K562 (cell line): ENCODE measurements at regions not wholly inside any gene's neighbourhood (a gene's known extent, or its start where the extent isn't known, plus 50 kb on each side); places are given as distances from the start of the nearest gene placed in this dataset.

Source experiments
- CBX3 ChIP-seq, 2 experiments: IDR thresholded peaks; 1 replicate in 1 of 2; 2 replicates in 1 of 2; pipeline ENCODE4 v1.6.1; 2012; ENCODE audit warnings: inconsistent platforms in 2 of 2, low read length in 2 of 2, borderline replicate concordance in 1 of 2, control low read depth in 1 of 2
- CBX5 ChIP-seq: IDR thresholded peaks from 2 replicates; pipeline ENCODE4 v1.6.1; 2014; ENCODE audit warnings: low read depth, borderline replicate concordance
- CREB1 ChIP-seq, 2 experiments: sonication (generic) in 1 of 2; formaldehyde crosslinking in 1 of 2; IDR thresholded peaks; 2 replicates each; pipeline versions ENCODE4 v1.6.1 to v1.8.0; 2012 to 2022; ENCODE audit warnings: inconsistent platforms in 1 of 2, mild to moderate bottlenecking in 1 of 2, missing genetic modification reagents in 1 of 2, moderate library complexity in 1 of 2
- FOSL1 ChIP-seq: fragments of 200-800 bp; sonication (Bioruptor generic); conservative IDR thresholded peaks from 2 replicates; pipeline ENCODE4 v1.6.1; 2016; ENCODE audit warnings: missing genetic modification characterization, missing compliant biosample characterization
- GABPB2 ChIP-seq: fragments of 250-450 bp; sonication (Bioruptor Pico); conservative IDR thresholded peaks from 2 replicates; pipeline ENCODE4 v1.5.1; 2021; ENCODE audit warnings: mild to moderate bottlenecking
- GTF2A2 ChIP-seq: IDR thresholded peaks from 2 replicates; pipeline ENCODE4 v1.6.1; 2016; ENCODE audit warnings: mild to moderate bottlenecking, missing genetic modification characterization, missing compliant biosample characterization
- HDAC6 ChIP-seq: IDR thresholded peaks from 2 replicates; pipeline ENCODE4 v1.6.1; 2012; ENCODE audit warnings: low read depth, mild to moderate bottlenecking, control low read depth, inconsistent platforms, low read length, moderate library complexity
- IRF2 ChIP-seq: sonication (generic); formaldehyde crosslinking; IDR thresholded peaks from 2 replicates; pipeline ENCODE4 v1.8.1; 2022; ENCODE audit warnings: mild to moderate bottlenecking, missing genetic modification reagents
- NFE2 ChIP-seq: IDR thresholded peaks from 2 replicates; pipeline ENCODE4 v1.6.1; 2014; ENCODE audit warnings: antibody characterized with exemption, low read depth
- NR2C2 ChIP-seq, 2 experiments: fragments of 200-800 bp in 1 of 2; sonication (Bioruptor generic) in 1 of 2; sonication (generic) in 1 of 2; formaldehyde crosslinking in 1 of 2; IDR thresholded peaks; 2 replicates each; pipeline versions ENCODE4 v1.6.1 to v1.8.0; 2016 to 2022; ENCODE audit warnings: mild to moderate bottlenecking in 1 of 2, missing compliant biosample characterization in 1 of 2, missing genetic modification characterization in 1 of 2, missing genetic modification reagents in 1 of 2
- NRF1 ChIP-seq, 2 experiments: fragments of 450-650 bp; IDR thresholded peaks in 1 of 2; conservative IDR thresholded peaks in 1 of 2; 2 replicates each; pipeline ENCODE4 v1.6.1; 2014; ENCODE audit warnings: mild to moderate bottlenecking in 2 of 2
- PTBP1 ChIP-seq: fragments of 200-400 bp; formaldehyde crosslinking; IDR thresholded peaks from 2 replicates; pipeline ENCODE4 v1.6.1; 2017; ENCODE audit warnings: low read depth, low read length
- PYGO2 ChIP-seq: fragments of 450-650 bp; IDR thresholded peaks from 2 replicates; pipeline ENCODE4 v1.6.1; 2016; ENCODE audit warnings: mild to moderate bottlenecking, missing genetic modification characterization, moderate library complexity, missing compliant biosample characterization
- RAD51 ChIP-seq: fragments of 450-650 bp; IDR thresholded peaks from 2 replicates; pipeline ENCODE4 v1.7.1; 2016; ENCODE audit warnings: low read depth, mild to moderate bottlenecking, borderline replicate concordance
- SRSF1 ChIP-seq: fragments of 200-400 bp; formaldehyde crosslinking; IDR thresholded peaks from 2 replicates; pipeline ENCODE4 v1.6.1; 2017; ENCODE audit warnings: mild to moderate bottlenecking, low read depth, low read length, moderate library complexity
- YY1 ChIP-seq, 3 experiments: IDR thresholded peaks; 2 replicates each; pipeline ENCODE4 v1.6.1; 2011; ENCODE audit warnings: low read length in 2 of 3, mild to moderate bottlenecking in 2 of 3, moderate library complexity in 2 of 3, borderline replicate concordance in 1 of 3, control low read depth in 1 of 3, low read depth in 1 of 3; ENCODE audit not compliant: insufficient read depth in 3 of 3, insufficient replicate concordance in 2 of 3, control insufficient read depth in 1 of 3, insufficient read length in 1 of 3; ENCODE audit errors: extremely low read depth in 1 of 3
- ZFP36 ChIP-seq: fragments of 150-350 bp; IDR thresholded peaks from 2 replicates; pipeline ENCODE4 v1.6.1; 2018; ENCODE audit warnings: low read length, low read depth; ENCODE audit not compliant: partially characterized antibody
- TF ChIP-seq, protein P1 (sequence below), 2 experiments: fragments of 450-650 bp; formaldehyde crosslinking in 1 of 2; IDR thresholded peaks; 2 replicates each; pipeline versions ENCODE4 v1.4.0 to v1.6.1; 2014 to 2020; ENCODE audit warnings: mild to moderate bottlenecking in 2 of 2, borderline replicate concordance in 1 of 2, low read depth in 1 of 2

DNA sequence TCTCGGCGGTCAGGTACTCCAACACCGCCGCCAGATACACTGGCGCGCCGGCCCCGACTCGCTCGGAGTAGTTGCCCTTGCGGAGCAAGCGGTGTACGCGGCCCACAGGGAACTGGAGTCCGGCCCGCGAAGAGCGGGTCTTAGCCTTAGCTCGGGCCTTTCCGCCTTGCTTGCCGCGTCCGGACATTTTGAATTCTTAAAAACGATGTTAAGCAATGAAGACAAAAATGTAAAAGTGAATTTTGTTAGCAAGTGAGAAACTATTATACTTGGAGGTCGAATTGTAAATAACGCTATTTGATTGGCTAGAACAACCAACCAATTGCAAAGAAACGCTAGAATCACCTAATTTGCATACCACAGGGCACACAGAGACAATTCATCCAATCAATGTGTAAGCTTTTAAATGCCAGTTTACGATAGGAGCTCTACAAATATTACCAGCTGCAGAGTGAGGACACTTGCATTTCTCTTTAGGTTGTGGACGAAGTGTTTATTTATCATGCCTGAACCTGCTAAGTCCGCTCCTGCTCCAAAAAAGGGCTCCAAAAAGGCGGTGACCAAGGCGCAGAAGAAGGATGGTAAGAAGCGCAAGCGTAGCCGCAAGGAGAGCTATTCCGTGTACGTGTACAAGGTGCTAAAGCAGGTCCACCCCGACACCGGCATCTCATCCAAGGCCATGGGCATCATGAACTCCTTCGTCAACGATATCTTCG lies 112.0 kb downstream of the HFE start (continued):
- TF ChIP-seq GABPB2 (no peak), HDAC6 (0 out of 2 replicates have a peak, but pooled peaks have one; percentile 79), CREB1 (IDR thresholded peaks at IDR 0.05) (peak; percentile 40), CREB1 (CRISPR knock-in tag; IDR thresholded peaks at IDR 0.05) (no peak; the same call in 1 of the 2 replicates), RAD51 (no peak), CBX3 (IDR thresholded peaks at IDR 0.05; ENCODE audit: borderline replicate concordance in 1 of 2, low read length in 2 of 2) (no peak), CBX5 (no peak), PTBP1 (peak; percentile 89), IRF2 (CRISPR knock-in tag) (no peak), FOSL1 (0 out of 2 replicates have a peak, but pooled peaks have one; percentile 27), SRSF1 (peak; percentile 96), ZFP36 (peak; percentile 60), PYGO2 (tag) (peak; percentile 34; the same call in 1 of the 2 replicates), NR2C2 (CRISPR knock-in tag; IDR thresholded peaks at IDR 0.05) (no peak; the same call in none of the 2 replicates), NR2C2 (tag; IDR thresholded peaks at IDR 0.05) (peak; percentile 55; the same call in 1 of the 2 replicates), NRF1 (conservative IDR thresholded peaks at IDR 0.05 in 1 of 2, IDR thresholded peaks at IDR 0.05 in 1 of 2) (peak; percentile 78 to 84), YY1 (IDR thresholded peaks at IDR 0.05; ENCODE audit: borderline replicate concordance in 1 of 3, control insufficient read depth in 1 of 3, extremely low read depth in 1 of 3, insufficient read depth in 3 of 3, insufficient read length in 1 of 3, insufficient replicate concordance in 2 of 3, low read depth in 1 of 3, low read length in 2 of 3) (peak; percentile 19 to 94 (median 84)), GTF2A2 (tag) (peak; percentile 92), NFE2 (0 out of 2 replicates have a peak, but pooled peaks have one; percentile 10)
- TF ChIP-seq, protein P1, sequence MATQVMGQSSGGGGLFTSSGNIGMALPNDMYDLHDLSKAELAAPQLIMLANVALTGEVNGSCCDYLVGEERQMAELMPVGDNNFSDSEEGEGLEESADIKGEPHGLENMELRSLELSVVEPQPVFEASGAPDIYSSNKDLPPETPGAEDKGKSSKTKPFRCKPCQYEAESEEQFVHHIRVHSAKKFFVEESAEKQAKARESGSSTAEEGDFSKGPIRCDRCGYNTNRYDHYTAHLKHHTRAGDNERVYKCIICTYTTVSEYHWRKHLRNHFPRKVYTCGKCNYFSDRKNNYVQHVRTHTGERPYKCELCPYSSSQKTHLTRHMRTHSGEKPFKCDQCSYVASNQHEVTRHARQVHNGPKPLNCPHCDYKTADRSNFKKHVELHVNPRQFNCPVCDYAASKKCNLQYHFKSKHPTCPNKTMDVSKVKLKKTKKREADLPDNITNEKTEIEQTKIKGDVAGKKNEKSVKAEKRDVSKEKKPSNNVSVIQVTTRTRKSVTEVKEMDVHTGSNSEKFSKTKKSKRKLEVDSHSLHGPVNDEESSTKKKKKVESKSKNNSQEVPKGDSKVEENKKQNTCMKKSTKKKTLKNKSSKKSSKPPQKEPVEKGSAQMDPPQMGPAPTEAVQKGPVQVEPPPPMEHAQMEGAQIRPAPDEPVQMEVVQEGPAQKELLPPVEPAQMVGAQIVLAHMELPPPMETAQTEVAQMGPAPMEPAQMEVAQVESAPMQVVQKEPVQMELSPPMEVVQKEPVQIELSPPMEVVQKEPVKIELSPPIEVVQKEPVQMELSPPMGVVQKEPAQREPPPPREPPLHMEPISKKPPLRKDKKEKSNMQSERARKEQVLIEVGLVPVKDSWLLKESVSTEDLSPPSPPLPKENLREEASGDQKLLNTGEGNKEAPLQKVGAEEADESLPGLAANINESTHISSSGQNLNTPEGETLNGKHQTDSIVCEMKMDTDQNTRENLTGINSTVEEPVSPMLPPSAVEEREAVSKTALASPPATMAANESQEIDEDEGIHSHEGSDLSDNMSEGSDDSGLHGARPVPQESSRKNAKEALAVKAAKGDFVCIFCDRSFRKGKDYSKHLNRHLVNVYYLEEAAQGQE (IDR thresholded peaks at IDR 0.05; ENCODE audit: borderline replicate concordance): no peak
- TF ChIP-seq, protein P1 (CRISPR knock-in tag; IDR thresholded peaks at IDR 0.05; ENCODE audit: low read depth): 0 out of 2 replicates have a peak, but pooled peaks have one; percentile 46
